GM23338 (cell line): ENCODE measurements at regions not wholly inside any gene's neighbourhood (a gene's known extent, or its start where the extent isn't known, plus 50 kb on each side); places are given as distances from the start of the nearest gene placed in this dataset.

Experiments
- ATAC-seq: fragments of 200-7000 bp; cut with Tn5 transposase; 3 replicates; pipeline ENCODE4 v1.9.1; 2020
- DNase-seq: peaks from one replicate; pipeline ENCODE4 v3.0.0-alpha.2; 2015; ENCODE audit warnings: low spot score
- H2AFZ ChIP-seq: fragments of 200-600 bp; sonication (generic); 2 replicates; pipeline ENCODE4 v1.8.0; 2016; ENCODE audit warnings: antibody characterized with exemption, mild to moderate bottlenecking, moderate library complexity
- H3F3A ChIP-seq: fragments of 200-600 bp; sonication (generic); replicated peaks from 2 replicates; pipeline ENCODE4 v1.8.0; 2017; ENCODE audit warnings: antibody characterized with exemption, mixed run types, low read depth
- H3K27ac ChIP-seq: fragments of 200-600 bp; sonication (generic); 2 replicates; pipeline ENCODE4 v1.6.1; 2016; ENCODE audit warnings: low read depth
- H3K27me3 ChIP-seq: fragments of 200-600 bp; sonication (generic); 2 replicates; pipeline ENCODE4 v1.8.0; 2016; ENCODE audit warnings: mild to moderate bottlenecking, mixed run types, moderate library complexity; ENCODE audit not compliant: insufficient read depth
- H3K36me3 ChIP-seq: fragments of 200-600 bp; sonication (generic); 2 replicates; pipeline ENCODE4 v1.8.0; 2016; ENCODE audit warnings: mild to moderate bottlenecking; ENCODE audit not compliant: insufficient read depth
- H3K4me1 ChIP-seq: fragments of 200-600 bp; sonication (generic); 2 replicates; pipeline ENCODE4 v1.8.0; 2016; ENCODE audit warnings: mild to moderate bottlenecking, moderate library complexity; ENCODE audit not compliant: insufficient read depth
- H3K4me2 ChIP-seq: fragments of 200-600 bp; sonication (generic); 2 replicates; pipeline ENCODE4 v1.7.1; 2017; ENCODE audit warnings: mixed run types
- H3K4me3 ChIP-seq: fragments of 200-600 bp; sonication (generic); 2 replicates; pipeline ENCODE4 v1.6.1; 2016; ENCODE audit warnings: mixed run types
- H3K79me2 ChIP-seq: fragments of 200-600 bp; sonication (generic); replicated peaks from 2 replicates; pipeline ENCODE4 v1.8.0; 2017; ENCODE audit warnings: mild to moderate bottlenecking; ENCODE audit not compliant: insufficient read depth
- H3K9me2 ChIP-seq: fragments of 200-600 bp; sonication (generic); 2 replicates; pipeline ENCODE4 v1.8.0; 2017; ENCODE audit not compliant: insufficient read depth
- H4K20me1 ChIP-seq: fragments of 200-600 bp; sonication (generic); replicated peaks from 2 replicates; pipeline ENCODE4 v1.8.0; 2017; ENCODE audit warnings: mild to moderate bottlenecking; ENCODE audit not compliant: insufficient read depth
- H3K27ac Mint-ChIP-seq: 2 replicates; pipeline ENCODE4 v1.8.0; 2020; ENCODE audit warnings: inconsistent platforms, mild to moderate bottlenecking, moderate library complexity, mixed read lengths
- H3K27me3 Mint-ChIP-seq: 3 replicates; pipeline ENCODE4 v1.8.0; 2022; ENCODE audit warnings: low read depth, mild to moderate bottlenecking, moderate library complexity, mixed read lengths, inconsistent platforms; ENCODE audit not compliant: insufficient read depth, poor library complexity
- H3K36me3 Mint-ChIP-seq: 3 replicates; pipeline ENCODE4 v1.8.0; 2021; ENCODE audit warnings: low read depth, mild to moderate bottlenecking, inconsistent platforms, moderate library complexity, mixed read lengths
- H3K4me1 Mint-ChIP-seq: 3 replicates; pipeline ENCODE4 v1.8.0; 2020; ENCODE audit warnings: mild to moderate bottlenecking, inconsistent platforms, mixed read lengths
- H3K4me3 Mint-ChIP-seq: 3 replicates; pipeline ENCODE4 v1.8.0; 2021; ENCODE audit warnings: moderate library complexity, mild to moderate bottlenecking, inconsistent platforms, mixed read lengths
- H3K9me3 Mint-ChIP-seq: 3 replicates; pipeline ENCODE4 v1.8.0; 2020; ENCODE audit warnings: moderate library complexity, mild to moderate bottlenecking, inconsistent platforms, mixed read lengths
- CREB1 ChIP-seq: fragments of 250-450 bp; sonication (Bioruptor Pico); IDR thresholded peaks from 2 replicates; pipeline ENCODE4 v1.5.0; 2020; ENCODE audit warnings: low read depth, mild to moderate bottlenecking, moderate library complexity
- CTCF ChIP-seq, 2 experiments: fragments of 200-600 bp in 1 of 2; sonication (generic) in 1 of 2; conservative IDR thresholded peaks; 2 replicates each; pipeline versions ENCODE4 v1.5.1 to v1.6.1; 2016 to 2017; ENCODE audit warnings: antibody characterized with exemption in 2 of 2, low read depth in 2 of 2, mild to moderate bottlenecking in 2 of 2, moderate library complexity in 1 of 2
- EZH2phosphoT487 ChIP-seq: fragments of 200-600 bp; sonication (generic); IDR thresholded peaks from one replicate; pipeline ENCODE4 v1.8.1; 2018; ENCODE audit warnings: antibody characterized with exemption; ENCODE audit not compliant: unreplicated experiment
- JUNB ChIP-seq: IDR thresholded peaks from one replicate; pipeline ENCODE4 v1.6.1; 2016; ENCODE audit warnings: antibody characterized with exemption; ENCODE audit not compliant: unreplicated experiment
- POLR2AphosphoS5 ChIP-seq: IDR thresholded peaks from 2 replicates; pipeline ENCODE4 v1.6.1; 2016; ENCODE audit warnings: antibody characterized with exemption, low read depth
- ZNF114 ChIP-seq: fragments of 250-450 bp; sonication (Bioruptor Pico); IDR thresholded peaks from 2 replicates; pipeline ENCODE4 v1.5.0; 2020; ENCODE audit warnings: mild to moderate bottlenecking, moderate library complexity
- TF ChIP-seq, protein P1 (sequence below): IDR thresholded peaks from one replicate; pipeline ENCODE4 v1.6.1; 2018; ENCODE audit warnings: antibody characterized with exemption; ENCODE audit not compliant: unreplicated experiment
- TF ChIP-seq, protein P2 (sequence below): IDR thresholded peaks from 2 replicates; pipeline ENCODE4 v1.6.1; 2016; ENCODE audit warnings: antibody characterized with exemption

DNA sequence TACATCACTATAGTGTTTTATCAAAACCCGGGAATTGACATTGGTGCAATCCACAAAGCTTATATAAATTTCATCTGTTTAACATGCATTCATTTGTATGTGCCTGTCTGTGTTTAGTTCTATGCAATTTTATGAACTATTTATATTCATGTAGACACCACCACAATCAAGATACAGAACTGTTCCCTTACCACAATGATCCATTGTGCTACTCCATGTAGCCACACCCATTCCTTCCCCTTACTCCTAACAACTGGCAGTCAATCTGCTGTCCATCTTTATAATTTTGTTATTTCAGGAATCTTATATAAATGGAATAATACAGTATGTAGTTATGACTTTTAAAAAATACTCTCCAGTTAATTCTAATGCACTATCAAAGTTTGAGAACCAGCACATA lies 389.5 kb downstream of the HTR1A start (continued):
- TF ChIP-seq, protein P1, sequence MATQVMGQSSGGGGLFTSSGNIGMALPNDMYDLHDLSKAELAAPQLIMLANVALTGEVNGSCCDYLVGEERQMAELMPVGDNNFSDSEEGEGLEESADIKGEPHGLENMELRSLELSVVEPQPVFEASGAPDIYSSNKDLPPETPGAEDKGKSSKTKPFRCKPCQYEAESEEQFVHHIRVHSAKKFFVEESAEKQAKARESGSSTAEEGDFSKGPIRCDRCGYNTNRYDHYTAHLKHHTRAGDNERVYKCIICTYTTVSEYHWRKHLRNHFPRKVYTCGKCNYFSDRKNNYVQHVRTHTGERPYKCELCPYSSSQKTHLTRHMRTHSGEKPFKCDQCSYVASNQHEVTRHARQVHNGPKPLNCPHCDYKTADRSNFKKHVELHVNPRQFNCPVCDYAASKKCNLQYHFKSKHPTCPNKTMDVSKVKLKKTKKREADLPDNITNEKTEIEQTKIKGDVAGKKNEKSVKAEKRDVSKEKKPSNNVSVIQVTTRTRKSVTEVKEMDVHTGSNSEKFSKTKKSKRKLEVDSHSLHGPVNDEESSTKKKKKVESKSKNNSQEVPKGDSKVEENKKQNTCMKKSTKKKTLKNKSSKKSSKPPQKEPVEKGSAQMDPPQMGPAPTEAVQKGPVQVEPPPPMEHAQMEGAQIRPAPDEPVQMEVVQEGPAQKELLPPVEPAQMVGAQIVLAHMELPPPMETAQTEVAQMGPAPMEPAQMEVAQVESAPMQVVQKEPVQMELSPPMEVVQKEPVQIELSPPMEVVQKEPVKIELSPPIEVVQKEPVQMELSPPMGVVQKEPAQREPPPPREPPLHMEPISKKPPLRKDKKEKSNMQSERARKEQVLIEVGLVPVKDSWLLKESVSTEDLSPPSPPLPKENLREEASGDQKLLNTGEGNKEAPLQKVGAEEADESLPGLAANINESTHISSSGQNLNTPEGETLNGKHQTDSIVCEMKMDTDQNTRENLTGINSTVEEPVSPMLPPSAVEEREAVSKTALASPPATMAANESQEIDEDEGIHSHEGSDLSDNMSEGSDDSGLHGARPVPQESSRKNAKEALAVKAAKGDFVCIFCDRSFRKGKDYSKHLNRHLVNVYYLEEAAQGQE: no peak

- peaks cover 12% of the 10 kb centered on the region; the same call in 2 of the 3 replicates for H3K9me3 Mint-ChIP-seq
- Histone ChIP-seq H3F3A (no peaks in the 10 kb centered on the region), H2AFZ (no peak overlapping the region), H3K4me3 (no peak overlapping the region), H3K27me3 (no peaks in the 10 kb centered on the region), H3K4me2 (no peak overlapping the region), H3K79me2 (no peaks in the 10 kb centered on the region), H4K20me1 (no peaks in the 10 kb centered on the region), H3K9me2 (0 out of 2 replicates have a peak, but pooled peaks cover 5% of the 10 kb centered on the region), H3K36me3 (no peaks in the 10 kb centered on the region), H3K27ac (no peak overlapping the region), H3K4me1 (no peaks in the 10 kb centered on the region)
- DNase-seq (peak; percentile 17), ATAC-seq (peak; percentile 57)
- no peaks in the 10 kb centered on the region; the same call in 2 of the 3 replicates for H3K4me1 Mint-ChIP-seq
- H3K36me3 Mint-ChIP-seq: 0 out of 3 replicates have a peak, but pooled peaks cover 3% of the 10 kb centered on the region
- H3K4me3 Mint-ChIP-seq: no peak overlapping the region
- H3K27ac Mint-ChIP-seq: no peak overlapping the region
- TF ChIP-seq EZH2phosphoT487 (no peak), CTCF (conservative IDR thresholded peaks at IDR 0.05; ENCODE audit: low read depth in 2 of 2) (peak in 1 of 2 experiments; percentile 24; a peak in 1 of 4 replicates)
- no peaks in the 10 kb centered on the region for H3K27me3 Mint-ChIP-seq
Measured at GRCh38 chr5:63570752-63571151, 391.5 kb downstream of the HTR1A start.

- H3K9me2 ChIP-seq: 0 out of 2 replicates have a peak, but pooled peaks cover 14% of the 10 kb centered on the region
- H3K4me1 ChIP-seq: no peaks in the 10 kb centered on the region
- DNase-seq: peak; percentile 24
- TF ChIP-seq CTCF (conservative IDR thresholded peaks at IDR 0.05; ENCODE audit: low read depth in 2 of 2) (0 out of 4 replicates have a peak, but pooled peaks of 1 of the 2 experiments have one; percentile 2), CREB1 (CRISPR knock-in tag) (no peak), ZNF114 (CRISPR knock-in tag) (no peak), JUNB (no peak), POLR2AphosphoS5 (no peak)
- TF ChIP-seq, protein P1: no peak
- TF ChIP-seq, protein P2, sequence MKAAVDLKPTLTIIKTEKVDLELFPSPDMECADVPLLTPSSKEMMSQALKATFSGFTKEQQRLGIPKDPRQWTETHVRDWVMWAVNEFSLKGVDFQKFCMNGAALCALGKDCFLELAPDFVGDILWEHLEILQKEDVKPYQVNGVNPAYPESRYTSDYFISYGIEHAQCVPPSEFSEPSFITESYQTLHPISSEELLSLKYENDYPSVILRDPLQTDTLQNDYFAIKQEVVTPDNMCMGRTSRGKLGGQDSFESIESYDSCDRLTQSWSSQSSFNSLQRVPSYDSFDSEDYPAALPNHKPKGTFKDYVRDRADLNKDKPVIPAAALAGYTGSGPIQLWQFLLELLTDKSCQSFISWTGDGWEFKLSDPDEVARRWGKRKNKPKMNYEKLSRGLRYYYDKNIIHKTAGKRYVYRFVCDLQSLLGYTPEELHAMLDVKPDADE: no peak
- H3K27ac ChIP-seq: no peak overlapping the region
- no peak overlapping the region for H2AFZ ChIP-seq
- H3K79me2 ChIP-seq: no peaks in the 10 kb centered on the region
- no peaks in the 10 kb centered on the region for H3K36me3 ChIP-seq
- no peak overlapping the region for H3K4me3 Mint-ChIP-seq
- H3K4me3 ChIP-seq: no peak overlapping the region
- H3K27me3 ChIP-seq: no peaks in the 10 kb centered on the region
- ATAC-seq: no peak
- no peaks in the 10 kb centered on the region for H4K20me1 ChIP-seq
- no peaks in the 10 kb centered on the region for H3K27me3 Mint-ChIP-seq
- no peaks in the 10 kb centered on the region for H3F3A ChIP-seq
- H3K4me2 ChIP-seq: no peak overlapping the region
- H3K4me1 Mint-ChIP-seq: no peaks in the 10 kb centered on the region; the same call in 2 of the 3 replicates
- H3K9me3 Mint-ChIP-seq: peaks cover 41% of the 10 kb centered on the region
- H3K27ac Mint-ChIP-seq: no peak overlapping the region
- peaks cover 19% of the 10 kb centered on the region for H3K36me3 Mint-ChIP-seq
Measured at GRCh38 chr5:63564789-63565188, 397.5 kb downstream of the HTR1A start.
